LNCAP (cell line): ENCODE measurements at regions not wholly inside any gene's neighbourhood (a gene's known extent, or its start where the extent isn't known, plus 50 kb on each side); places are given as distances from the start of the nearest gene placed in this dataset.

Experiments used
- CTCF ChIP-seq: fragments of 450-650 bp; IDR thresholded peaks from 2 replicates; pipeline ENCODE4 v1.5.1; 2017; ENCODE audit warnings: mild to moderate bottlenecking

DNA sequence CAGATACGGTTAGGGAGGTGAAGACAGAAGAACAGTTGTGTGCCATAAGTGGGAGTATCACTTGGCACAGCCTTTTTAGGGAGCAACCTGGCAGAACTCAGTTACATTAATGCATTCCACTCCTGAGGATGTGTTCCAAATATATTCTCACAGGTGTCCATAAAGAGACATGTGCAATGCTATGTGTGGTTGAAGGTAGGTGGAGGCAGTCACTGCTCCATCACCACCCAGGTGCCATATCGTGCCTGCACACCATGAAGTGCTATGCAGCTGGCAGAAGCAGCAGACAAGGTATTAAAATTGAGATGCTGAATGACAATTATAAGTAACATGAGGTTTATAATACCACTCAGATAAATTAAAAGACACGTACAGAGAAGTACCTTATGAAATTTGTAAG is 248.0 kb upstream of the SFRP2 start:
- no peak for TF ChIP-seq CTCF

GRCh38 chr4:154035341-154035740 is 246.5 kb upstream of the SFRP2 start:
- no peak for TF ChIP-seq CTCF

DNA sequence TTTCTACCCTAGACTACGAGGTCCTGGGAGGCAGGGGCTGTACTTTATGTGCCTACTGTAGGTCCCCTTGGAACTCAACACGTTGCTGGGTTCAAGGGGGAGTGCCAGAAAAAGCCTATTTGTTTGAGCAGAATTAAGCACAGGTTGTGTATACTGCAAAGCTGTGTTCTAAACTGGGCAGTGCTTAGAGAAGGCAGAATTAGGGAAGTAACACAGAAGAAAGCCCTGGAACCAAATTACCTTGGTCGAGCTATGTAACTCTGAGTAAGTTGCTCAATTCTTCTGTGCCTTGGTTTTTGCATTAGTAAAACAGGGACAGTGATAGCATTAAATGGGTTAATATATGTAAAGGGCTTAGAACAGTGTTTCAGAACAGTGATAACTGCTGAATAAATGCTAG is 245.0 kb upstream of the SFRP2 start:
- TF ChIP-seq CTCF: no peak

DNA sequence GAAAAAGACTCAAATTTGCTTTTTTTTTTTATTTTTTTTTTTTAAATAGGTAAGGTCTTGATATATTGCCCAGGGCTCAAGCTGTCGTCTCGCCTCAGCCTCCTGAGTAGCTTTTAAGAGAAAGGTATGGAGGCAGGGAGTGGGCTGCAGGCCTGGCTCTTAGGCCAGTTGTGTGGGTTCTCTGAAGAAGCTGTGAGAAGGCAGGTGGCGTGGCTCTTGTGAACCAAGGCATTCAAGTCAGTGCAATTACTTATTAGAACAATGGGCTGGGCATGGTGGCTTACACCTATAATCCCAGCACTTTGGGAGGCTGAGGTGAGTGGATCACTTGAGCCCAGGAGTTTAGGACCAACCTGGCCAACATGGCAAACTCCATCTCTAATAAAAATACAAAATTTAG is 244.0 kb upstream of the SFRP2 start:
- no peak for TF ChIP-seq CTCF

- TF ChIP-seq CTCF: no peak
These were observed 241.9 kb upstream of the SFRP2 start for GRCh38 chr4:154030746-154031145.

DNA sequence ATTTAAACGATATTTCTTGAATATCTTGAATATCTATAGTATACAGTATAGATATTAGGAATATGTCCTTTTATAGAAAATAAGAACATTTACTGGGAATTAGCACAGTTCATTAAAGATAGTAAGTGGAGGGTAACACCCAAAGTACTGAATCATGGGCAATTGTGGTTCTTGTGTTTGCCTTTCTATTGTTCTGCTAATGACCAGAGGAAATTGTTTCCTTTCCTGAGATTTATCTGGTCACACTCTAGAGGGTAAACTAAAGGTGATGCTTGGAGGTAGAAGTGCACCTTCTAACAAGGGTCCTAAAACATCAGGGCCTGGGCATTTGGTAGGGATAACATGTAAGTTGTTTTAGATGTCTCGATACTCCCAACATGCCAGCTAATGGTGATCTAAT is 241.3 kb upstream of the SFRP2 start:
- TF ChIP-seq CTCF: no peak

DNA sequence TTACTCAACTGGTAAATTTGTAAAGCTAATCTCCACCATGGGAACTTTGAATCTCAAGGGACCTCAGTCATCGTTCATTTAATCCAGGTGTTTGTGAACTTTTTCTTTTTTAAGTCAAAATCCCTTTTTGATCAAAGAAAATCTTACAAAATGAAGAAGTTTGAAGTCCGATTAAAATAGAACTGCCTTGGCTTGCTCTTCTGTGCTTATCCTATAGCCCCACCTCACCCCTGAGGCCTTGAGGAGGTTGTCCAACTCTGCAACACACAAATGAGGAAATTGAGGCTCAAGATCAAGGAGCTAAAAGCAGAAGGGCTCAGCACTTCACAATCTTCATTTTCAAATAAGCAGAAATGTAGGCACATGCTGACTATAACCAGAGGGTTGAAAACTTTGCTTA is 240.3 kb upstream of the SFRP2 start:
- TF ChIP-seq CTCF: no peak

- no peak for TF ChIP-seq CTCF
These were observed 236.2 kb upstream of the SFRP2 start for GRCh38 chr4:154025110-154025509.
